GM18499 (cell line): ENCODE measurements at regions not wholly inside any gene's neighbourhood (a gene's known extent, or its start where the extent isn't known, plus 50 kb on each side); places are given as distances from the start of the nearest gene placed in this dataset.
A peak's percentile ranks its signal among the peaks of the same experiment; 100 is the strongest.
"Not testable (repeated sequence)": the region's sequence is repeated elsewhere in the genome, so short reads cannot be mapped to it uniquely, and the experiment has no call there.

ENCODE experiments used
- ATAC-seq: cut with Tn5 transposase; IDR thresholded peaks from one replicate; pipeline ENCODE4 v1.9.1; 2021; ENCODE audit warnings: moderate number of reproducible peaks; ENCODE audit not compliant: insufficient read depth, unreplicated experiment

- ATAC-seq = no peak
Measured at GRCh38 chr2:129801575-129801974, 177.9 kb upstream of the RAB6C start.

- ATAC-seq = no peak
Measured at GRCh38 chr2:129802290-129802689, 177.2 kb upstream of the RAB6C start.

GRCh38 chr2:129803032-129803431 is 176.4 kb upstream of the RAB6C start:
- ATAC-seq = no peak

- ATAC-seq = no peak
Measured at GRCh38 chr2:129803871-129804270, 175.6 kb upstream of the RAB6C start.

- ATAC-seq = no peak
Measured at GRCh38 chr2:129805899-129806298, 173.6 kb upstream of the RAB6C start.

GRCh38 chr2:129806317-129806716 is 173.1 kb upstream of the RAB6C start:
- no peak for ATAC-seq

GRCh38 chr2:129806990-129807389 is 172.5 kb upstream of the RAB6C start:
- no peak for ATAC-seq

- ATAC-seq = not testable (repeated sequence)
Measured at GRCh38 chr2:129807642-129808338, 171.7 kb upstream of the RAB6C start.

GRCh38 chr2:129810521-129810920 is 168.9 kb upstream of the RAB6C start:
- no peak for ATAC-seq

GRCh38 chr2:129812071-129812470 is 167.4 kb upstream of the RAB6C start:
- peak; percentile 72 for ATAC-seq

GRCh38 chr2:129812654-129813053 is 166.8 kb upstream of the RAB6C start:
- no peak for ATAC-seq

GRCh38 chr2:129813404-129813803 is 166.1 kb upstream of the RAB6C start:
- no peak for ATAC-seq

GRCh38 chr2:129816813-129817574 is 162.5 kb upstream of the RAB6C start:
- ATAC-seq = no peak

- no peak for ATAC-seq
Measured at GRCh38 chr2:129819855-129820254, 159.6 kb upstream of the RAB6C start.

- ATAC-seq = no peak
Measured at GRCh38 chr2:129820908-129821307, 158.6 kb upstream of the RAB6C start.

GRCh38 chr2:129821445-129821844 is 158.0 kb upstream of the RAB6C start:
- no peak for ATAC-seq

GRCh38 chr2:129823044-129823443 is 156.4 kb upstream of the RAB6C start:
- no peak for ATAC-seq

- ATAC-seq = no peak
Measured at GRCh38 chr2:129827311-129828090, 152.0 kb upstream of the RAB6C start.

GRCh38 chr2:129828792-129829191 is 150.7 kb upstream of the RAB6C start:
- no peak for ATAC-seq

- ATAC-seq = no peak
Measured at GRCh38 chr2:129829588-129829987, 149.9 kb upstream of the RAB6C start.

GRCh38 chr2:129831018-129831417 is 148.4 kb upstream of the RAB6C start:
- no peak for ATAC-seq
